Bronchial epithelial cell (primary cell): ENCODE measurements at regions not wholly inside any gene's neighbourhood (a gene's known extent, or its start where the extent isn't known, plus 50 kb on each side); places are given as distances from the start of the nearest gene placed in this dataset.
"Not testable (repeated sequence)": the region's sequence is repeated elsewhere in the genome, so short reads cannot be mapped to it uniquely, and the experiment has no call there.

Experiments
- DNase-seq: peaks from one replicate; pipeline ENCODE4 v3.0.0-alpha.2; 2010; ENCODE audit warnings: low read depth
- FAIRE-seq: peaks from 2 replicates; lab custom pipeline; 2011; peaks lifted over from hg19 to GRCh38; lab: Jason Lieb, UNC
- H3K27me3 ChIP-seq: 2 replicates; pipeline ENCODE4 v1.5.1; 2011; ENCODE audit warnings: low read length; ENCODE audit not compliant: control insufficient read depth, insufficient read depth
- H3K36me3 ChIP-seq: 2 replicates; pipeline ENCODE4 v1.5.1; 2011; ENCODE audit warnings: low read length; ENCODE audit not compliant: control insufficient read depth, insufficient read depth
- H3K4me3 ChIP-seq: 2 replicates; pipeline ENCODE4 v1.5.1; 2011; ENCODE audit warnings: mild to moderate bottlenecking, low read depth, low read length, control low read depth

GRCh38 chr9:40196803-40197202 lies 841.3 kb downstream of the SPATA31A1 start:
- not testable (repeated sequence) for H3K27me3 ChIP-seq, DNase-seq, H3K36me3 ChIP-seq, H3K4me3 ChIP-seq, FAIRE-seq

- H3K36me3 ChIP-seq, H3K27me3 ChIP-seq, FAIRE-seq, DNase-seq, H3K4me3 ChIP-seq: not testable (repeated sequence)
Measured at GRCh38 chr9:40221596-40222233, 866.2 kb downstream of the SPATA31A1 start.

- H3K27me3 ChIP-seq, H3K36me3 ChIP-seq, FAIRE-seq, DNase-seq, H3K4me3 ChIP-seq: not testable (repeated sequence)
Measured at GRCh38 chr9:40222617-40223200, 867.2 kb downstream of the SPATA31A1 start.

GRCh38 chr9:40223353-40223752 lies 867.9 kb downstream of the SPATA31A1 start:
- not testable (repeated sequence) for DNase-seq, H3K27me3 ChIP-seq, H3K4me3 ChIP-seq, FAIRE-seq, H3K36me3 ChIP-seq
